H1 (cell line): ENCODE measurements at regions not wholly inside any gene's neighbourhood (a gene's known extent, or its start where the extent isn't known, plus 50 kb on each side); places are given as distances from the start of the nearest gene placed in this dataset.

Experiments
- CBX5 ChIP-seq: fragments of 300-800, 300-1000 bp; sonication (generic); IDR thresholded peaks from 2 replicates; pipeline ENCODE4 v1.7.1; 2016; ENCODE audit warnings: antibody characterized with exemption, low read length, low read depth
- EGR1 ChIP-seq: IDR thresholded peaks from 2 replicates; pipeline ENCODE4 v1.6.1; 2011; ENCODE audit warnings: low read depth, low read length, borderline replicate concordance
- EP300 ChIP-seq, 2 experiments: IDR thresholded peaks; 1 replicate in 1 of 2; 2 replicates in 1 of 2; pipeline ENCODE4 v1.6.1; 2011 to 2012; ENCODE audit warnings: low read depth in 2 of 2, low read length in 2 of 2, mild to moderate bottlenecking in 2 of 2, borderline replicate concordance in 1 of 2, inconsistent platforms in 1 of 2, moderate library complexity in 1 of 2
- PHF8 ChIP-seq: fragments of 200-600 bp; sonication (generic); conservative IDR thresholded peaks from 2 replicates; pipeline ENCODE4 v1.7.1; 2012; ENCODE audit warnings: low read depth, mild to moderate bottlenecking, inconsistent platforms, low read length, moderate library complexity
- SP2 ChIP-seq: IDR thresholded peaks from 2 replicates; pipeline ENCODE4 v1.6.1; 2012; ENCODE audit warnings: mild to moderate bottlenecking, low read length, inconsistent platforms

DNA sequence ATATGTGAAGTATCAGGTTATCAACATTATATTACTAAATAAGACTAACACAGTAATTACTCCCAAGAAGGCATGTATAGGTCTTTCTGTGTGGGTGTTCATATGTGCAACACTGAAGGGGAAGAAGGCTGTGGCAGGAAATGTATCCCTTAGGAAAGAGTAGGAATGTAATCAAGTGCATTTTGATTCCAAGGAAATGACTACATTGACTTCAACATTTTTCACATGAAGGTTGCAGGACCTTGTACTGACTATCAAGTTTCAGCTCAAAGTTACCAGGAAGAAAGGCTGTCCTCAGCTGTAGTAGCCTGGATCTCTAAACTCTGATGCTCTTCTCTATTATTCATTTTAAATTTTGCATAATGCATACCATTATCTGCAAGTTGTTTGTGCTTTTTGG lies 680.8 kb downstream of the NYAP2 start (continued):
- TF ChIP-seq EGR1 (no peak), PHF8 (no peak), EP300 (IDR thresholded peaks at IDR 0.05; ENCODE audit: borderline replicate concordance in 1 of 2, low read depth in 2 of 2, low read length in 2 of 2) (no peak), CBX5 (no peak), SP2 (no peak)
- TF ChIP-seq, all 59 proteins: peak for 0
